ENCODE measurements at regions not wholly inside any gene's neighbourhood (a gene's known extent, or its start where the extent isn't known, plus 50 kb on each side); places are given as distances from the start of the nearest gene placed in this dataset.
"Not testable (repeated sequence)": the region's sequence is repeated elsewhere in the genome, so short reads cannot be mapped to it uniquely, and the experiment has no call there.

DNA sequence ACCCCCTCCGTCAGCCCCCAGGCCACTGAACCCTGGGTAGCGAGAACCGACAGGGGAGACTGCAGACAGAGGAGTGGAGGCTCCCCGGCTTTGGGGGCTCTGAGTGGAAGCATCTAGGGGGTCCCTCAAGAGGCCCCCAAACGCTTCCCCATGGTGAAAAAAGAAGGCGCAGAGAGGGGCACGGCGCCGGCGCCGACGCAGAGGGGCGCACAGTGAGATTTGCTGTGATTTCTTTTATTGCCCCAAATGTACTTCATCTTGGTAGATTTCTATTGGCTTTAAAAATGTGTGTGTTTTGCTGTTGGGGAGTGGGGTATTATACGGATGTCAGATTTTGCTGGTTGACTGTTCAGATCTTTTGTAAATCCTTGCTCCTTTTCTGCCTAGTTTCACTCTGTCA lies 392.9 kb downstream of the GOLGA6L6 start:
- TF ChIP-seq, protein P1, sequence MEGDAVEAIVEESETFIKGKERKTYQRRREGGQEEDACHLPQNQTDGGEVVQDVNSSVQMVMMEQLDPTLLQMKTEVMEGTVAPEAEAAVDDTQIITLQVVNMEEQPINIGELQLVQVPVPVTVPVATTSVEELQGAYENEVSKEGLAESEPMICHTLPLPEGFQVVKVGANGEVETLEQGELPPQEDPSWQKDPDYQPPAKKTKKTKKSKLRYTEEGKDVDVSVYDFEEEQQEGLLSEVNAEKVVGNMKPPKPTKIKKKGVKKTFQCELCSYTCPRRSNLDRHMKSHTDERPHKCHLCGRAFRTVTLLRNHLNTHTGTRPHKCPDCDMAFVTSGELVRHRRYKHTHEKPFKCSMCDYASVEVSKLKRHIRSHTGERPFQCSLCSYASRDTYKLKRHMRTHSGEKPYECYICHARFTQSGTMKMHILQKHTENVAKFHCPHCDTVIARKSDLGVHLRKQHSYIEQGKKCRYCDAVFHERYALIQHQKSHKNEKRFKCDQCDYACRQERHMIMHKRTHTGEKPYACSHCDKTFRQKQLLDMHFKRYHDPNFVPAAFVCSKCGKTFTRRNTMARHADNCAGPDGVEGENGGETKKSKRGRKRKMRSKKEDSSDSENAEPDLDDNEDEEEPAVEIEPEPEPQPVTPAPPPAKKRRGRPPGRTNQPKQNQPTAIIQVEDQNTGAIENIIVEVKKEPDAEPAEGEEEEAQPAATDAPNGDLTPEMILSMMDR (IDR thresholded peaks at IDR 0.05) = not testable (repeated sequence)
- not testable (repeated sequence) for TF ChIP-seq EZH2 (IDR thresholded peaks at IDR 0.05; ENCODE audit: borderline replicate concordance, insufficient read depth, low read depth, low read length, poor library complexity, severe bottlenecking)
